Gastroesophageal sphincter (tissue), 4 donors: ENCODE measurements at regions not wholly inside any gene's neighbourhood (a gene's known extent, or its start where the extent isn't known, plus 50 kb on each side); places are given as distances from the start of the nearest gene placed in this dataset.

Source experiments
- ATAC-seq: fragments of 150-250 bp; one replicate; pipeline ENCODE4 v1.9.1; 2016; ENCODE audit warnings: mild to moderate bottlenecking, moderate library complexity
- H3K27ac ChIP-seq, 4 donors: fragments of 200-600 bp; sonication (generic) in 3 of 4; 1 replicate in 3 of 4; 2 replicates in 1 of 4; pipeline ENCODE4 v1.5.1; 2016 to 2019
- H3K27me3 ChIP-seq: fragments of 200-600 bp; sonication (generic); one replicate; pipeline ENCODE4 v1.5.1; 2019
- H3K36me3 ChIP-seq, 2 donors: fragments of 200-600 bp; sonication (generic); one replicate each; pipeline ENCODE4 v1.5.1; 2019; ENCODE audit warnings: control low read depth in 1 of 2
- H3K4me1 ChIP-seq, 3 donors: fragments of 200-600 bp; sonication (generic); 1 replicate in 2 of 3; 2 replicates in 1 of 3; pipeline ENCODE4 v1.5.1; 2016 to 2019; ENCODE audit warnings: control low read depth in 2 of 3
- H3K4me3 ChIP-seq, 2 donors: fragments of 200-600 bp; sonication (generic); one replicate each; pipeline ENCODE4 v1.5.1; 2019; ENCODE audit warnings: mild to moderate bottlenecking in 1 of 2, moderate library complexity in 1 of 2
- H3K9me3 ChIP-seq, 3 donors: fragments of 200-600 bp; sonication (generic); one replicate each; pipeline ENCODE4 v1.5.1; 2017 to 2019; ENCODE audit warnings: control low read depth in 2 of 3
- EP300 ChIP-seq: sonication (generic); formaldehyde crosslinking; IDR thresholded peaks from one replicate; pipeline ENCODE4 v1.6.1; 2017; ENCODE audit warnings: antibody characterized with exemption, mild to moderate bottlenecking
- POLR2A ChIP-seq, 2 donors: fragments of 450-650 bp; IDR thresholded peaks; one replicate each; pipeline ENCODE4 v1.6.1; 2017; ENCODE audit warnings: antibody characterized with exemption in 2 of 2, mild to moderate bottlenecking in 2 of 2, moderate library complexity in 1 of 2
- POLR2AphosphoS5 ChIP-seq: sonication (generic); formaldehyde crosslinking; IDR thresholded peaks from one replicate; pipeline ENCODE4 v1.6.1; 2017; ENCODE audit warnings: antibody characterized with exemption
- WGBS, 2 donors: methylation state at CpG; one replicate each; pipeline ENCODE4 v1.1.5; 2018; ENCODE audit warnings: low coverage in 1 of 2; 5-methylcytosine and 5-hydroxymethylcytosine counted together
- TF ChIP-seq, protein P1 (sequence below), 4 experiments: fragments of 200-600 bp in 2 of 4; fragments of 450-650 bp in 2 of 4; sonication (generic) in 1 of 4; IDR thresholded peaks; one replicate each; pipeline ENCODE4 v1.5.1; 2017 to 2019; ENCODE audit warnings: antibody characterized with exemption in 4 of 4, mild to moderate bottlenecking in 2 of 4, moderate library complexity in 2 of 4

DNA sequence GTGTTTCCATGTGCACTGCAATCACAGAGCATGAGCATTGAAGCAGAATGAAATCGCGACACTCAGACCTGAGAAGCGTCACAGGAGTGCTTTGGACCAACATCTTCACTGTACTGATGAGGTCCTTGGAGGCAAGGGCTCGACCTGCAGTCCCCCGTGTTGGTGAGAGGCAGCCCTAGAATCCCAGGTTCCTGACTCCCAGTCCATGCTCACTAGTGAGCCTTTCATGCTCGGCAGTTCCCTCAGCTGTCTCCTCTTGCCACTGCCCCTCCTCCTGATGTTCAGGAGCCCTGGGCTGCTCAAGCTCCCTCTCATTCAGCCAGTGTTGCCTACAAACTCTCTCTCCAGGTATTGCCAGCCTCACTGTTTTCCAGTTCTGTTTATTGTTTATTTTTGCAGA is 291.4 kb downstream of the DYSF start:
- TF ChIP-seq POLR2AphosphoS5: no peak
- TF ChIP-seq POLR2A (IDR thresholded peaks at IDR 0.05): no peak
- TF ChIP-seq EP300: no peak
- TF ChIP-seq, protein P1, sequence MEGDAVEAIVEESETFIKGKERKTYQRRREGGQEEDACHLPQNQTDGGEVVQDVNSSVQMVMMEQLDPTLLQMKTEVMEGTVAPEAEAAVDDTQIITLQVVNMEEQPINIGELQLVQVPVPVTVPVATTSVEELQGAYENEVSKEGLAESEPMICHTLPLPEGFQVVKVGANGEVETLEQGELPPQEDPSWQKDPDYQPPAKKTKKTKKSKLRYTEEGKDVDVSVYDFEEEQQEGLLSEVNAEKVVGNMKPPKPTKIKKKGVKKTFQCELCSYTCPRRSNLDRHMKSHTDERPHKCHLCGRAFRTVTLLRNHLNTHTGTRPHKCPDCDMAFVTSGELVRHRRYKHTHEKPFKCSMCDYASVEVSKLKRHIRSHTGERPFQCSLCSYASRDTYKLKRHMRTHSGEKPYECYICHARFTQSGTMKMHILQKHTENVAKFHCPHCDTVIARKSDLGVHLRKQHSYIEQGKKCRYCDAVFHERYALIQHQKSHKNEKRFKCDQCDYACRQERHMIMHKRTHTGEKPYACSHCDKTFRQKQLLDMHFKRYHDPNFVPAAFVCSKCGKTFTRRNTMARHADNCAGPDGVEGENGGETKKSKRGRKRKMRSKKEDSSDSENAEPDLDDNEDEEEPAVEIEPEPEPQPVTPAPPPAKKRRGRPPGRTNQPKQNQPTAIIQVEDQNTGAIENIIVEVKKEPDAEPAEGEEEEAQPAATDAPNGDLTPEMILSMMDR (IDR thresholded peaks at IDR 0.05): no peak
- H3K9me3 ChIP-seq: peaks cover 0 to 20% (median 0%) of the 10 kb centered on the region in 3 donors
- peaks cover 0 to 68% (median 36%) of the 10 kb centered on the region in 3 donors for H3K4me1 ChIP-seq
- H3K27ac ChIP-seq: peak overlapping the region in 1 of 4 donors; percentile 31
- ATAC-seq: no peak
- H3K27me3 ChIP-seq: no peaks in the 10 kb centered on the region
- H3K4me3 ChIP-seq: no peak overlapping the region
- no peaks in the 10 kb centered on the region for H3K36me3 ChIP-seq
- WGBS, 2 donors: 75% methylated on average over 2 of the region's 6 CpGs; no CpG with 5 or more reads in 1 of the 2 donors

DNA sequence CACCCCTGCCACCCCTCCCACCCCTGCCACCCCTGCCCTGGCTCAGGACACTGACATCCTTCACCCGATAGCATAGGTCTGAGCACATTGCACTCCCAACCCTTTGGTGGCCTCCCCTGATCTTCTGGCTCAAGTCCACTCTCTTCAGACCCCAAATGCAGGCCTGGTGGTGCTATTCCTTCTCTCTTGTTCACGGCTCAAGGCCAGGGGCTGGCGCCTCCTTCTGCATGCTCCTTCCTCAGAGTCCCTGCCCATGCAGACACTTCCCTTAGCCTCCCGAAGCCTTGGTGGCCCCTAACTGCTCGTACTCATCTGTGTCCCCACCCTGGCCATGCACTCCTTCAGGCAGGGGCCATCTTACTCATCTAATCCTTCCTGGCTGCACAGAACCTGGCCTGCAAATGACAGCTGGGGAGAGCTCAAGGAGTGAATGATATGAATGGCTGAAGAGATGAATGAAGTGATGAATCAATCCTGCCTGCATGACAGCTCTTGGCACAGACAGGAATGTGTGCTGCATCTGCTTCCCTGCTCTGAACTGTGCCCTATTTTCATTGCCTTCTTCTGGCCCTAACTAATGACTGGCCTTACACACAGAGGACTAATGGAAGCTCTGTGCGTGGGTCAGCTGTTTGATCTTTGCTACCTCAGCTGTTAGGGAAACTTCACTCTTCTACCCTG is 290.8 kb downstream of the DYSF start:
- TF ChIP-seq, protein P1 (IDR thresholded peaks at IDR 0.05): no peak
- TF ChIP-seq POLR2AphosphoS5: no peak
- TF ChIP-seq POLR2A (IDR thresholded peaks at IDR 0.05): no peak
- TF ChIP-seq EP300: no peak
- Histone ChIP-seq H3K4me3 (no peak overlapping the region), H3K27ac (peak overlapping the region in 1 of 4 donors; percentile 31), H3K36me3 (no peaks in the 10 kb centered on the region), H3K9me3 (peaks cover 0 to 20% (median 0%) of the 10 kb centered on the region in 3 donors), H3K4me1 (peaks cover 0 to 61% (median 32%) of the 10 kb centered on the region in 3 donors), H3K27me3 (no peaks in the 10 kb centered on the region)
- ATAC-seq: no peak
- 80 to 94% methylated on average over 1 to 5 of the region's 6 CpGs for WGBS, 2 donors

DNA sequence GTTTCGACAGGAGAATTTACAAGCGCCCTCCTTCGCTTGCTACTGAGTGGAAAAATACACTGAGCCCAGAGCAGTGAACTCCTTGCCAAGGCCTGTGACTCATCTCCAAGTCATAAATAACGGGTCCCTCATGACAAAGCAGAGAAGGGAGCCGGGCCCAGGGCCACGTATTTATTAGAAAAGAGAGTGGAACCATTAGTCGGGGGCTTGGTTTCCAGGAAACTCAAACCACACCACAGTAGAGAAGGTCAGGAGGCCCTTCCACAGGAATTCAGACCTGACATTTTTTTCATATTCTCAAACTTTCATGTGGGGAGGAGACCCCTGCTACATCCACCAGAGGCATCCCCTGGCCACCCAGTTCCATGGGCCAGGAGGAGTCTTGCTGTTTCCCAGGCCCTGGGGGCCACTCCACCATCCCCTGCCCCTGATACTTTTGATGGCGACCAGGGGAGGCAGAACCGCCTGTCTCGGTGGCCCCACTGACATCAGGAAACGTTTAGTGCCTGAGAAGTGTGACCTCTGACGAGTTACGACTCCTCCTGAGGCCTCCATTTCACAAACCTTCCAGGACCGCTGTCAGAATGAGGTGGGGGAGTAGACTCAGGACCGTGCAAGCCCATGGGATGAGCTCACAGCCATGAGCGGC is 289.7 kb downstream of the DYSF start:
- 0 to 17% methylated on average over 3 to 5 of the region's 16 CpGs for WGBS, 2 donors
- Histone ChIP-seq H3K27ac (peak overlapping the region in 3 of 4 donors; percentile 62 to 80 (median 66)), H3K4me3 (no peak overlapping the region), H3K36me3 (no peaks in the 10 kb centered on the region), H3K4me1 (peaks cover 0 to 52% (median 31%) of the 10 kb centered on the region in 3 donors), H3K27me3 (no peaks in the 10 kb centered on the region), H3K9me3 (peaks cover 0 to 20% (median 0%) of the 10 kb centered on the region in 3 donors)
- TF ChIP-seq, protein P1 (IDR thresholded peaks at IDR 0.05): no peak
- TF ChIP-seq EP300 (no peak), POLR2AphosphoS5 (peak; percentile 60), POLR2A (IDR thresholded peaks at IDR 0.05) (no peak)
- ATAC-seq: peak; percentile 87

DNA sequence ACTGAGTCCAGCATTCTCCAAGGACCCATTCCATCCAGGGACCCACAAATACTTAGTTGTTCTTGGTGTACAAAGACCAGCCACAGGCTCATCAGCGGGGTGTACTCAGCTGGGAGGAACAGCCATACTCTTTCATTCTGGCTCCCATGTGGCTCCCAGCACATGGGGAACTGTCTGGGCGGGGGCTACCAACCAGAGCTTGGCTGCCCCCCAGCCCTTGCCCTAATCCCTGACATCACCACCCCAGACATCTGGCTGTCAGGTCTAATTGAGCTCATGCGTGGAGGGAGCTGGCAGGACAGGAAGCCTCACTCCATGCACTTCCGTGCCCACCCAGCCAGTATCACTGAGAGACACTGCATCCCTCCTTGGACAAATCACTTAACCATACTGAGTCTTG is 283.6 kb downstream of the DYSF start:
- Histone ChIP-seq H3K27ac (no peak overlapping the region), H3K4me1 (no peaks in the 10 kb centered on the region), H3K36me3 (no peaks in the 10 kb centered on the region), H3K4me3 (no peak overlapping the region), H3K9me3 (peaks cover 0 to 16% (median 0%) of the 10 kb centered on the region in 3 donors), H3K27me3 (no peaks in the 10 kb centered on the region)
- TF ChIP-seq, protein P1 (IDR thresholded peaks at IDR 0.05): no peak
- TF ChIP-seq POLR2AphosphoS5 (no peak), EP300 (no peak), POLR2A (IDR thresholded peaks at IDR 0.05) (no peak)
- 90% methylated on average over 2 of the region's 4 CpGs; no CpG with 5 or more reads in 1 of the 2 donors for WGBS, 2 donors
- no peak for ATAC-seq
